ENCODE measurements at regions not wholly inside any gene's neighbourhood (a gene's known extent, or its start where the extent isn't known, plus 50 kb on each side); places are given as distances from the start of the nearest gene placed in this dataset.

DNA sequence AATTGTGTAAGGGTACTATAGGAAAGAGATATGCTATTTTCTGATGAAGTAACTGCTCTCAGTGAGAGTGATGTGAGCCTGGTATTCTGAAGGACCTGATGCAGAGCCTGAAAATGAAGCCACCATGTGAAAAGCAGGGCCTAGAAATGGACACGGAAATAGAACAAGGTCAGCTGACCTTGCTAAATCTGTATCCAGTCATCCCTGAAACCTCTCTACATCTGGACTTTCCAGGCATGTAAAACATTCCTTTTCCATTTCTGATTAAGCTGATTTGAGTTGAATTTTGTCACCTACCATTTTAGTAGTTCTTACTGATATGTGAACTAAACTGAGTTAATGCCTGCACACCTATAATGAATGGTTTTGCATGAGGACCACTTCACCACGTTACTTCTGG, 72.4 kb upstream of the NEIL3 start:
- Histone ChIP-seq H4K20me1 (ENCODE audit: insufficient read depth, low read length) (no peaks in the 10 kb centered on the region), H3K4me2 (replicated peaks; ENCODE audit: extremely low read depth, low read length, poor library complexity, severe bottlenecking) (no peak overlapping the region), H3K9ac (ENCODE audit: insufficient read depth, low read length, poor library complexity, severe bottlenecking) (no peak overlapping the region), H3K9me3 (replicated peaks in 1 of 2; ENCODE audit: control insufficient read depth in 1 of 2, insufficient read depth in 1 of 2, low read length in 2 of 2) (no peaks in the 10 kb centered on the region), H3K79me2 (ENCODE audit: insufficient read depth, low read length) (no peaks in the 10 kb centered on the region), H3K36me3 (replicated peaks in 1 of 2; ENCODE audit: control insufficient read depth in 1 of 2, insufficient read depth in 2 of 2, low read length in 2 of 2) (no peaks in the 10 kb centered on the region), H3K4me1 (ENCODE audit: control insufficient read depth in 1 of 2, insufficient read depth in 2 of 2, low read length in 2 of 2) (no peaks in the 10 kb centered on the region), H3K4me3 (replicated peaks in 1 of 3; ENCODE audit: low read depth in 2 of 3, low read length in 3 of 3) (no peak overlapping the region), H3K27me3 (ENCODE audit: control insufficient read depth in 2 of 2, insufficient read depth in 2 of 2, low read length in 2 of 2) (no peaks in the 10 kb centered on the region), H3K27ac (ENCODE audit: low read depth in 1 of 2, low read length in 2 of 2) (no peak overlapping the region), H2AFZ (ENCODE audit: insufficient read depth, low read depth, low read length, poor library complexity, severe bottlenecking) (no peak overlapping the region)
- intact Hi-C loops (cut with micrococcal nuclease), result no loop called here
- WGBS (ENCODE audit: insufficient coverage), result 90% methylated on average over 2 of the region's 2 CpGs
- Mint-ChIP-seq H3K4me1 (no peaks in the 10 kb centered on the region), H3K4me3 (no peak overlapping the region), H3K27me3 (ENCODE audit: low read depth in 3 of 3) (peaks cover 0 to 2% (median 0%) of the 10 kb centered on the region in 3 donors), H3K9me3 (no peaks in the 10 kb centered on the region), H3K36me3 (no peaks in the 10 kb centered on the region), H3K27ac (no peak overlapping the region)
- DNase-seq, result no peak
- TF ChIP-seq, protein P1, sequence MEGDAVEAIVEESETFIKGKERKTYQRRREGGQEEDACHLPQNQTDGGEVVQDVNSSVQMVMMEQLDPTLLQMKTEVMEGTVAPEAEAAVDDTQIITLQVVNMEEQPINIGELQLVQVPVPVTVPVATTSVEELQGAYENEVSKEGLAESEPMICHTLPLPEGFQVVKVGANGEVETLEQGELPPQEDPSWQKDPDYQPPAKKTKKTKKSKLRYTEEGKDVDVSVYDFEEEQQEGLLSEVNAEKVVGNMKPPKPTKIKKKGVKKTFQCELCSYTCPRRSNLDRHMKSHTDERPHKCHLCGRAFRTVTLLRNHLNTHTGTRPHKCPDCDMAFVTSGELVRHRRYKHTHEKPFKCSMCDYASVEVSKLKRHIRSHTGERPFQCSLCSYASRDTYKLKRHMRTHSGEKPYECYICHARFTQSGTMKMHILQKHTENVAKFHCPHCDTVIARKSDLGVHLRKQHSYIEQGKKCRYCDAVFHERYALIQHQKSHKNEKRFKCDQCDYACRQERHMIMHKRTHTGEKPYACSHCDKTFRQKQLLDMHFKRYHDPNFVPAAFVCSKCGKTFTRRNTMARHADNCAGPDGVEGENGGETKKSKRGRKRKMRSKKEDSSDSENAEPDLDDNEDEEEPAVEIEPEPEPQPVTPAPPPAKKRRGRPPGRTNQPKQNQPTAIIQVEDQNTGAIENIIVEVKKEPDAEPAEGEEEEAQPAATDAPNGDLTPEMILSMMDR (IDR thresholded peaks at IDR 0.05), result no peak

DNA sequence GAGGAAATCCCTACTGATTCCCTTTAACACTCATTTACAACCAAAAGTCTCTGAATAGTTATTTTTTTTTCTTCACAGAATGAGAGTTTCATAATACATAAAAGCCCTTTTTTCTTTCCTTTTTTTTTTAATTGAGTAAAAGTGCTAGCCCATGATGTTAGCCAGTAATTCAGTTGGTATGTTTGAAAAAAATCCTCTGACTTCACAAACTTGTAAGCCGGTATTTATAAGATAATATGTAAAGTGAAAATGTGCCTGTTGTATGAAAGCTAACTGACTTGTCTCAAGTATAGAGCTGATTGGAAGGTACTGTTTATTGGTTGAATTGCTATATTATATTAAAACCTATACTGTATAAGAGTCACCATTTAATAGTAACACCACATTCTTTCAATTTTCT, 70.2 kb upstream of the NEIL3 start:
- Mint-ChIP-seq H3K36me3 (no peaks in the 10 kb centered on the region), H3K27ac (no peak overlapping the region), H3K4me1 (no peaks in the 10 kb centered on the region), H3K27me3 (ENCODE audit: low read depth in 3 of 3) (peaks cover 0 to 2% (median 2%) of the 10 kb centered on the region in 3 donors), H3K9me3 (no peaks in the 10 kb centered on the region), H3K4me3 (no peak overlapping the region)
- Histone ChIP-seq H3K27ac (ENCODE audit: low read depth in 1 of 2, low read length in 2 of 2) (no peak overlapping the region), H3K9me3 (replicated peaks in 1 of 2; ENCODE audit: control insufficient read depth in 1 of 2, insufficient read depth in 1 of 2, low read length in 2 of 2) (no peaks in the 10 kb centered on the region), H4K20me1 (ENCODE audit: insufficient read depth, low read length) (no peaks in the 10 kb centered on the region), H2AFZ (ENCODE audit: insufficient read depth, low read depth, low read length, poor library complexity, severe bottlenecking) (no peak overlapping the region), H3K4me1 (ENCODE audit: control insufficient read depth in 1 of 2, insufficient read depth in 2 of 2, low read length in 2 of 2) (no peaks in the 10 kb centered on the region), H3K4me2 (replicated peaks; ENCODE audit: extremely low read depth, low read length, poor library complexity, severe bottlenecking) (no peak overlapping the region), H3K27me3 (ENCODE audit: control insufficient read depth in 2 of 2, insufficient read depth in 2 of 2, low read length in 2 of 2) (no peaks in the 10 kb centered on the region), H3K36me3 (replicated peaks in 1 of 2; ENCODE audit: control insufficient read depth in 1 of 2, insufficient read depth in 2 of 2, low read length in 2 of 2) (no peaks in the 10 kb centered on the region), H3K4me3 (replicated peaks in 1 of 3; ENCODE audit: low read depth in 2 of 3, low read length in 3 of 3) (no peak overlapping the region), H3K79me2 (ENCODE audit: insufficient read depth, low read length) (no peaks in the 10 kb centered on the region), H3K9ac (ENCODE audit: insufficient read depth, low read length, poor library complexity, severe bottlenecking) (no peak overlapping the region)
- intact Hi-C loops (cut with micrococcal nuclease), result no loop called here
- no CpG with 5 or more reads among the region's 1 CpG for WGBS (ENCODE audit: insufficient coverage)
- no peak for DNase-seq
- TF ChIP-seq, protein P1 (IDR thresholded peaks at IDR 0.05), result no peak

All from CD14-positive monocyte (primary cell).